C4-2B (cell line): ENCODE measurements at regions not wholly inside any gene's neighbourhood (a gene's known extent, or its start where the extent isn't known, plus 50 kb on each side); places are given as distances from the start of the nearest gene placed in this dataset.
A peak's percentile ranks its signal among the peaks of the same experiment; 100 is the strongest.

Source experiments
- H3K27ac ChIP-seq: fragments of 450-650 bp; 2 replicates; pipeline ENCODE4 v1.5.1; 2017
- CTCF ChIP-seq: fragments of 450-650 bp; conservative IDR thresholded peaks from 2 replicates; pipeline ENCODE4 v1.5.1; 2017; ENCODE audit warnings: mild to moderate bottlenecking
- ZFX ChIP-seq: fragments of 450-650 bp; IDR thresholded peaks from 2 replicates; pipeline ENCODE4 v1.6.1; 2017

- H3K27ac ChIP-seq, result no peak overlapping the region
- TF ChIP-seq CTCF (no peak), ZFX (no peak)
These were observed 361.2 kb downstream of the ZNF516 start for GRCh38 chr18:76133873-76134272.

- TF ChIP-seq CTCF (no peak), ZFX (no peak)
- H3K27ac ChIP-seq, result no peak overlapping the region
These were observed 363.3 kb downstream of the ZNF516 start for GRCh38 chr18:76131738-76132137.

GRCh38 chr18:76130845-76131244 lies 364.2 kb downstream of the ZNF516 start:
- TF ChIP-seq CTCF, result no peak
- TF ChIP-seq ZFX, result no peak
- H3K27ac ChIP-seq, result no peak overlapping the region

- H3K27ac ChIP-seq, result no peak overlapping the region
- TF ChIP-seq ZFX (no peak), CTCF (0 out of 2 replicates have a peak, but pooled peaks have one; percentile 8)
These were observed 368.7 kb downstream of the ZNF516 start for GRCh38 chr18:76126327-76126726.

GRCh38 chr18:76121011-76121410 lies 374.0 kb downstream of the ZNF516 start:
- no peak for TF ChIP-seq CTCF
- no peak for TF ChIP-seq ZFX
- no peak overlapping the region for H3K27ac ChIP-seq

GRCh38 chr18:76115580-76115979 lies 379.5 kb downstream of the ZNF516 start:
- H3K27ac ChIP-seq, result no peak overlapping the region
- no peak for TF ChIP-seq CTCF
- no peak for TF ChIP-seq ZFX

GRCh38 chr18:76113101-76113500 lies 381.9 kb downstream of the ZNF516 start:
- H3K27ac ChIP-seq, result no peak overlapping the region
- TF ChIP-seq ZFX (no peak), CTCF (no peak)
